ENCODE measurements at regions not wholly inside any gene's neighbourhood (a gene's known extent, or its start where the extent isn't known, plus 50 kb on each side); places are given as distances from the start of the nearest gene placed in this dataset.

- no peaks in the 10 kb centered on the region for H4K20me1 ChIP-seq (ENCODE audit: insufficient read depth)
- H3K4me3 ChIP-seq (ENCODE audit: low read length), result no peak overlapping the region
- H3K79me2 ChIP-seq (replicated peaks; ENCODE audit: insufficient read depth, low read length), result no peaks in the 10 kb centered on the region
- no peak overlapping the region for H3K27ac ChIP-seq (ENCODE audit: low read length)
- no peaks in the 10 kb centered on the region for H3K27me3 ChIP-seq (ENCODE audit: insufficient read depth, low read depth, low read length)
- H3F3A ChIP-seq (ENCODE audit: insufficient read depth, low read length, poor library complexity, severe bottlenecking), result no peaks in the 10 kb centered on the region
- H3K9me3 ChIP-seq (ENCODE audit: low read length), result no peaks in the 10 kb centered on the region
- no peaks in the 10 kb centered on the region for H3K9me2 ChIP-seq (ENCODE audit: insufficient read depth, low read length)
- H3K4me2 ChIP-seq (ENCODE audit: low read length), result no peak overlapping the region
- no peak overlapping the region for H3K9ac ChIP-seq (ENCODE audit: low read length)
- no peaks in the 10 kb centered on the region for H3K36me3 ChIP-seq (ENCODE audit: insufficient read depth, low read length)
- TF ChIP-seq POLR2AphosphoS5 (IDR thresholded peaks at IDR 0.05), result no peak
- TF ChIP-seq, protein P1, sequence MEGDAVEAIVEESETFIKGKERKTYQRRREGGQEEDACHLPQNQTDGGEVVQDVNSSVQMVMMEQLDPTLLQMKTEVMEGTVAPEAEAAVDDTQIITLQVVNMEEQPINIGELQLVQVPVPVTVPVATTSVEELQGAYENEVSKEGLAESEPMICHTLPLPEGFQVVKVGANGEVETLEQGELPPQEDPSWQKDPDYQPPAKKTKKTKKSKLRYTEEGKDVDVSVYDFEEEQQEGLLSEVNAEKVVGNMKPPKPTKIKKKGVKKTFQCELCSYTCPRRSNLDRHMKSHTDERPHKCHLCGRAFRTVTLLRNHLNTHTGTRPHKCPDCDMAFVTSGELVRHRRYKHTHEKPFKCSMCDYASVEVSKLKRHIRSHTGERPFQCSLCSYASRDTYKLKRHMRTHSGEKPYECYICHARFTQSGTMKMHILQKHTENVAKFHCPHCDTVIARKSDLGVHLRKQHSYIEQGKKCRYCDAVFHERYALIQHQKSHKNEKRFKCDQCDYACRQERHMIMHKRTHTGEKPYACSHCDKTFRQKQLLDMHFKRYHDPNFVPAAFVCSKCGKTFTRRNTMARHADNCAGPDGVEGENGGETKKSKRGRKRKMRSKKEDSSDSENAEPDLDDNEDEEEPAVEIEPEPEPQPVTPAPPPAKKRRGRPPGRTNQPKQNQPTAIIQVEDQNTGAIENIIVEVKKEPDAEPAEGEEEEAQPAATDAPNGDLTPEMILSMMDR (IDR thresholded peaks at IDR 0.05; ENCODE audit: poor library complexity, severe bottlenecking), result peak; percentile 18
- TF ChIP-seq TAF1 (IDR thresholded peaks at IDR 0.05; ENCODE audit: low read depth), result no peak
- TF ChIP-seq MXI1 (conservative IDR thresholded peaks at IDR 0.05; ENCODE audit: poor library complexity, severe bottlenecking), result no peak
- no peak for TF ChIP-seq EP300 (conservative IDR thresholded peaks at IDR 0.05; ENCODE audit: poor library complexity, severe bottlenecking)
- H2AFZ ChIP-seq (ENCODE audit: low read depth, low read length), result no peak overlapping the region
Observed at GRCh38 chr1:79617777-79618176, 611.2 kb upstream of the ADGRL4 start.

- no peak overlapping the region for H2AFZ ChIP-seq (ENCODE audit: low read depth, low read length)
- H3K4me2 ChIP-seq (ENCODE audit: low read length), result no peak overlapping the region
- no peaks in the 10 kb centered on the region for H3K27me3 ChIP-seq (ENCODE audit: insufficient read depth, low read depth, low read length)
- no peaks in the 10 kb centered on the region for H3K79me2 ChIP-seq (replicated peaks; ENCODE audit: insufficient read depth, low read length)
- TF ChIP-seq TAF1 (IDR thresholded peaks at IDR 0.05; ENCODE audit: low read depth) (no peak), EP300 (conservative IDR thresholded peaks at IDR 0.05; ENCODE audit: poor library complexity, severe bottlenecking) (no peak), RAD21 (conservative IDR thresholded peaks at IDR 0.05) (no peak), POLR2AphosphoS5 (IDR thresholded peaks at IDR 0.05) (no peak)
- H3K27ac ChIP-seq (ENCODE audit: low read length), result no peak overlapping the region
- H3K9me3 ChIP-seq (ENCODE audit: low read length), result no peaks in the 10 kb centered on the region
- no peaks in the 10 kb centered on the region for H3K9me2 ChIP-seq (ENCODE audit: insufficient read depth, low read length)
- H3F3A ChIP-seq (ENCODE audit: insufficient read depth, low read length, poor library complexity, severe bottlenecking), result no peaks in the 10 kb centered on the region
- no peaks in the 10 kb centered on the region for H4K20me1 ChIP-seq (ENCODE audit: insufficient read depth)
- no peak overlapping the region for H3K9ac ChIP-seq (ENCODE audit: low read length)
- no peak overlapping the region for H3K4me3 ChIP-seq (ENCODE audit: low read length)
- no peaks in the 10 kb centered on the region for H3K36me3 ChIP-seq (ENCODE audit: insufficient read depth, low read length)
Observed at GRCh38 chr1:79614762-79615161, 608.2 kb upstream of the ADGRL4 start.

GRCh38 chr1:79614106-79614505 is 607.6 kb upstream of the ADGRL4 start:
- Histone ChIP-seq H3K9me3 (ENCODE audit: low read length) (no peaks in the 10 kb centered on the region), H3K27ac (ENCODE audit: low read length) (no peak overlapping the region), H3K36me3 (ENCODE audit: insufficient read depth, low read length) (no peaks in the 10 kb centered on the region), H3K4me2 (ENCODE audit: low read length) (no peak overlapping the region), H2AFZ (ENCODE audit: low read depth, low read length) (no peak overlapping the region), H3K4me3 (ENCODE audit: low read length) (no peak overlapping the region), H3K9me2 (ENCODE audit: insufficient read depth, low read length) (no peaks in the 10 kb centered on the region), H3K9ac (ENCODE audit: low read length) (no peak overlapping the region), H3K79me2 (replicated peaks; ENCODE audit: insufficient read depth, low read length) (no peaks in the 10 kb centered on the region), H3F3A (ENCODE audit: insufficient read depth, low read length, poor library complexity, severe bottlenecking) (no peaks in the 10 kb centered on the region), H3K27me3 (ENCODE audit: insufficient read depth, low read depth, low read length) (no peaks in the 10 kb centered on the region), H4K20me1 (ENCODE audit: insufficient read depth) (no peaks in the 10 kb centered on the region)
- TF ChIP-seq EP300 (conservative IDR thresholded peaks at IDR 0.05; ENCODE audit: poor library complexity, severe bottlenecking) (no peak), MXI1 (conservative IDR thresholded peaks at IDR 0.05; ENCODE audit: poor library complexity, severe bottlenecking) (no peak), REST (IDR thresholded peaks at IDR 0.05; ENCODE audit: borderline replicate concordance) (no peak), EZH2 (IDR thresholded peaks at IDR 0.05; ENCODE audit: borderline replicate concordance, insufficient read depth, low read length, poor library complexity, severe bottlenecking) (no peak), SMC3 (conservative IDR thresholded peaks at IDR 0.05; ENCODE audit: poor library complexity) (no peak), TAF1 (IDR thresholded peaks at IDR 0.05; ENCODE audit: low read depth) (no peak), POLR2AphosphoS5 (IDR thresholded peaks at IDR 0.05) (no peak), RAD21 (conservative IDR thresholded peaks at IDR 0.05) (no peak)
- TF ChIP-seq, protein P1 (IDR thresholded peaks at IDR 0.05; ENCODE audit: poor library complexity, severe bottlenecking), result no peak

All from neural cell (in vitro differentiated cells).